Neural progenitor cell (in vitro differentiated cells): ENCODE measurements at regions not wholly inside any gene's neighbourhood (a gene's known extent, or its start where the extent isn't known, plus 50 kb on each side); places are given as distances from the start of the nearest gene placed in this dataset.

Source experiments
- DNase-seq: peaks from one replicate; pipeline ENCODE4 v3.0.0-alpha.2; 2016; ENCODE audit warnings: low spot score
- H2AFZ ChIP-seq: fragments of 200-600 bp; sonication (generic); replicated peaks from 2 replicates; pipeline ENCODE4 v1.6.1; 2016; ENCODE audit warnings: antibody characterized with exemption
- H3F3A ChIP-seq: fragments of 200-600 bp; sonication (generic); 2 replicates; pipeline ENCODE4 v1.6.1; 2016; ENCODE audit warnings: antibody characterized with exemption, low read depth
- H3K27ac ChIP-seq: fragments of 200-600 bp; sonication (generic); 2 replicates; pipeline ENCODE4 v1.5.1; 2016; ENCODE audit warnings: mild to moderate bottlenecking
- H3K27me3 ChIP-seq: fragments of 200-600 bp; sonication (generic); 2 replicates; pipeline ENCODE4 v1.6.1; 2016; ENCODE audit warnings: mild to moderate bottlenecking, moderate library complexity
- H3K36me3 ChIP-seq: fragments of 200-600 bp; sonication (generic); 2 replicates; pipeline ENCODE4 v1.5.1; 2016
- H3K4me1 ChIP-seq: fragments of 200-600 bp; sonication (generic); 2 replicates; pipeline ENCODE4 v1.6.1; 2016; ENCODE audit warnings: mixed run types
- H3K4me2 ChIP-seq: fragments of 200-600 bp; sonication (generic); 2 replicates; pipeline ENCODE4 v1.6.1; 2016
- H3K4me3 ChIP-seq: fragments of 200-600 bp; sonication (generic); 2 replicates; pipeline ENCODE4 v1.5.1; 2016
- H3K79me2 ChIP-seq: fragments of 200-600 bp; sonication (generic); 2 replicates; pipeline ENCODE4 v1.6.1; 2016; ENCODE audit warnings: low read depth
- H3K9ac ChIP-seq: fragments of 200-600 bp; sonication (generic); 2 replicates; pipeline ENCODE4 v1.6.1; 2016
- H3K9me3 ChIP-seq: fragments of 200-600 bp; sonication (generic); 2 replicates; pipeline ENCODE4 v1.5.1; 2016; ENCODE audit warnings: low read depth
- H4K20me1 ChIP-seq: fragments of 200-600 bp; sonication (generic); 2 replicates; pipeline ENCODE4 v1.6.1; 2016; ENCODE audit warnings: low read depth
- H3K27ac Mint-ChIP-seq: 3 replicates; pipeline ENCODE4 v1.8.0; 2021; ENCODE audit warnings: mixed read lengths
- H3K27me3 Mint-ChIP-seq: 2 replicates; pipeline ENCODE4 v1.8.0; 2022; ENCODE audit warnings: low read depth, mild to moderate bottlenecking, inconsistent platforms, moderate library complexity, mixed read lengths; ENCODE audit not compliant: insufficient read depth
- H3K36me3 Mint-ChIP-seq: 3 replicates; pipeline ENCODE4 v1.8.0; 2021; ENCODE audit warnings: mixed read lengths
- H3K4me1 Mint-ChIP-seq: 3 replicates; pipeline ENCODE4 v1.8.0; 2021; ENCODE audit warnings: mixed read lengths
- H3K4me3 Mint-ChIP-seq: 3 replicates; pipeline ENCODE4 v1.8.0; 2021; ENCODE audit warnings: mild to moderate bottlenecking, moderate library complexity, mixed read lengths
- H3K9me3 Mint-ChIP-seq: 3 replicates; pipeline ENCODE4 v1.8.0; 2020; ENCODE audit warnings: mixed read lengths
- CTCF ChIP-seq: fragments of 200-600 bp; sonication (generic); IDR thresholded peaks from 2 replicates; pipeline ENCODE4 v1.5.1; 2017; ENCODE audit warnings: antibody characterized with exemption, mild to moderate bottlenecking
- EZH2 ChIP-seq: fragments of 200-600 bp; sonication (generic); IDR thresholded peaks from 2 replicates; pipeline ENCODE4 v1.6.1; 2017; ENCODE audit warnings: antibody characterized with exemption, mild to moderate bottlenecking, moderate library complexity
- EZH2phosphoT487 ChIP-seq: fragments of 200-600 bp; sonication (generic); IDR thresholded peaks from 2 replicates; pipeline ENCODE4 v1.6.1; 2017; ENCODE audit warnings: antibody characterized with exemption

DNA sequence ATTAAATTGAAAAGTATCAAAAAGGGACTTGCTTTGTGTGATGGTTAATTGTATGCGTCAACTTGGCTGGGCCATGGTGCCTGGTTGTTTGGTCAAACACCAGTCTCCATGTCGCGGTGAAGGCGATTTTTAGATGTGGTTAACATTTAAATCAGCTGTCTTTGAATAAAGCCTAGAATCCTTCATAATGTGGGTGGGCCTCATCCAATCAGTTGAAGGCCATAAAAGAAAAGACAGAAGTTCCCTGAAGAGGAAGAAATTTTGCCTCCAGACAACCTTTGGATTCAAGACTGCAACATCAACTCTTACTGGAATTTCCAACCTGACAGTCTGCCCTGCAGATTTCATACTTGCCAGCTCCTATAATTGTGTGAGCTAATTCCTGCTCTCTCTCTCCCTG, 160.5 kb downstream of the SH3BP4 start:
- H3K4me3 ChIP-seq = no peak overlapping the region
- Mint-ChIP-seq H3K36me3 (no peaks in the 10 kb centered on the region), H3K27me3 (peaks cover 8% of the 10 kb centered on the region), H3K4me3 (no peak overlapping the region), H3K9me3 (no peaks in the 10 kb centered on the region), H3K27ac (no peak overlapping the region), H3K4me1 (peaks cover 21% of the 10 kb centered on the region)
- no peak overlapping the region for H3K9ac ChIP-seq
- H3K4me1 ChIP-seq = peaks cover 7% of the 10 kb centered on the region
- H3K9me3 ChIP-seq = no peaks in the 10 kb centered on the region
- no peak overlapping the region for H2AFZ ChIP-seq
- H3K27ac ChIP-seq = no peak overlapping the region
- DNase-seq = no peak
- H3K79me2 ChIP-seq = no peaks in the 10 kb centered on the region
- no peaks in the 10 kb centered on the region for H3K27me3 ChIP-seq
- H3F3A ChIP-seq = peaks cover 8% of the 10 kb centered on the region
- H3K4me2 ChIP-seq = no peak overlapping the region
- H3K36me3 ChIP-seq = no peaks in the 10 kb centered on the region
- no peaks in the 10 kb centered on the region for H4K20me1 ChIP-seq
- no peak for TF ChIP-seq EZH2phosphoT487
- TF ChIP-seq CTCF = no peak
- TF ChIP-seq EZH2 = no peak

- H2AFZ ChIP-seq = peak overlapping the region; percentile 9
- peak; percentile 17 for TF ChIP-seq CTCF
- TF ChIP-seq EZH2phosphoT487 = no peak
- no peak for TF ChIP-seq EZH2
- Mint-ChIP-seq H3K27me3 (peaks cover 7% of the 10 kb centered on the region), H3K9me3 (no peaks in the 10 kb centered on the region), H3K36me3 (no peaks in the 10 kb centered on the region), H3K4me3 (no peak overlapping the region), H3K27ac (no peak overlapping the region), H3K4me1 (peaks cover 18% of the 10 kb centered on the region)
- no peak overlapping the region for H3K9ac ChIP-seq
- H3K4me1 ChIP-seq = peaks cover 7% of the 10 kb centered on the region
- DNase-seq = peak; percentile 43
- H3K27ac ChIP-seq = no peak overlapping the region
- no peaks in the 10 kb centered on the region for H4K20me1 ChIP-seq
- no peaks in the 10 kb centered on the region for H3K79me2 ChIP-seq
- H3K36me3 ChIP-seq = no peaks in the 10 kb centered on the region
- peaks cover 14% of the 10 kb centered on the region for H3F3A ChIP-seq
- H3K9me3 ChIP-seq = no peaks in the 10 kb centered on the region
- H3K4me2 ChIP-seq = no peak overlapping the region
- no peaks in the 10 kb centered on the region for H3K27me3 ChIP-seq
- H3K4me3 ChIP-seq = no peak overlapping the region
These were observed 162.0 kb downstream of the SH3BP4 start for GRCh38 chr2:235113854-235114253.

DNA sequence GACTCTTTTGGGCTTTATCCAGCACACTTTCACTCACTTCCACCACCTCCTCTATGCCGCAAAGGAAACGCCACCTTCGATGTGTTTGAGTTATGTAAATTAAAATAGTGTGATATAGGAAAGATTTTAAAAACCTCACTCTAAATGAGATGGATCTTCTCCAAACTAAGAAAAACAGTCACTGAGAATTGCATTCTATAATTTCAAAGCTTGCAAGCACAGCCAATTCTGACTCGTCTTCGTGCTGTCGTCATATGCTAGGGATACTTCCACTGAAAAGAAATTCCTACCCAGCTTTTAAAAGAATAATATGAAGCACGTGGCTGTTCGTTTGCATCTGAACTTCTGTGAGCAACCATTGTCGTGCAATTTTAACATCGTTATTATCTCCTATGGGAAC, 162.5 kb downstream of the SH3BP4 start:
- peaks cover 3% of the 10 kb centered on the region for H3K27me3 ChIP-seq
- H2AFZ ChIP-seq = peak overlapping the region; percentile 9
- no peak overlapping the region for H3K4me2 ChIP-seq
- Mint-ChIP-seq H3K27ac (peak overlapping the region; percentile 27), H3K27me3 (peaks cover 4% of the 10 kb centered on the region), H3K36me3 (no peaks in the 10 kb centered on the region), H3K9me3 (no peaks in the 10 kb centered on the region), H3K4me1 (peaks cover 18% of the 10 kb centered on the region), H3K4me3 (no peak overlapping the region)
- H3K9ac ChIP-seq = no peak overlapping the region
- DNase-seq = no peak
- no peak overlapping the region for H3K27ac ChIP-seq
- H3K36me3 ChIP-seq = no peaks in the 10 kb centered on the region
- no peaks in the 10 kb centered on the region for H4K20me1 ChIP-seq
- TF ChIP-seq CTCF = no peak
- TF ChIP-seq EZH2 = no peak
- TF ChIP-seq EZH2phosphoT487 = no peak
- no peak overlapping the region for H3K4me3 ChIP-seq
- peaks cover 7% of the 10 kb centered on the region for H3K4me1 ChIP-seq
- no peaks in the 10 kb centered on the region for H3K79me2 ChIP-seq
- H3F3A ChIP-seq = peaks cover 11% of the 10 kb centered on the region
- no peaks in the 10 kb centered on the region for H3K9me3 ChIP-seq

DNA sequence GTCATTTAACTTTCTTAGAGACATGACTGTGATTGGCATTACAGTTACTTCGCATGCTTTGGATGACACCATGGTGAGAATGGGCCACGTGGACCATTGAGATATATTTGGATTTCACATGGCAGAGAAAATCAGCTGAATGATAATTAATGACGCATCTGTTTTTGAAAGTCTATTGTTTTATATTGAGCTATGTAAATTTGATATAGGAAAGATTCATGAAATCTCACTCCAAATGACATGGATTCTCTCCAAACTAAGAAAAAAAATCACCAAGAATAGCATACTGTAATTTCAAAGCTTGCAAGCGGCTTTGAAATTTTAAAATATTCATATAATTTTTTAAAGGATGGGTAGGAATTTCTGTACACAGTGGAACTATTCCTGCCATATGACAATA, 163.7 kb downstream of the SH3BP4 start:
- Histone ChIP-seq H3K4me3 (no peak overlapping the region), H3K27ac (no peak overlapping the region), H3F3A (peaks cover 11% of the 10 kb centered on the region), H3K27me3 (peaks cover 15% of the 10 kb centered on the region), H3K9ac (no peak overlapping the region), H3K4me1 (peaks cover 7% of the 10 kb centered on the region), H4K20me1 (no peaks in the 10 kb centered on the region), H2AFZ (no peak overlapping the region), H3K9me3 (no peaks in the 10 kb centered on the region), H3K4me2 (no peak overlapping the region), H3K79me2 (no peaks in the 10 kb centered on the region), H3K36me3 (no peaks in the 10 kb centered on the region)
- Mint-ChIP-seq H3K4me1 (peaks cover 18% of the 10 kb centered on the region), H3K9me3 (peaks cover 2% of the 10 kb centered on the region), H3K36me3 (no peaks in the 10 kb centered on the region), H3K27ac (no peak overlapping the region), H3K27me3 (peaks cover 4% of the 10 kb centered on the region), H3K4me3 (no peak overlapping the region)
- DNase-seq = no peak
- TF ChIP-seq CTCF = no peak
- no peak for TF ChIP-seq EZH2phosphoT487
- TF ChIP-seq EZH2 = no peak
